ENCODE measurements at regions not wholly inside any gene's neighbourhood (a gene's known extent, or its start where the extent isn't known, plus 50 kb on each side); places are given as distances from the start of the nearest gene placed in this dataset.

DNA sequence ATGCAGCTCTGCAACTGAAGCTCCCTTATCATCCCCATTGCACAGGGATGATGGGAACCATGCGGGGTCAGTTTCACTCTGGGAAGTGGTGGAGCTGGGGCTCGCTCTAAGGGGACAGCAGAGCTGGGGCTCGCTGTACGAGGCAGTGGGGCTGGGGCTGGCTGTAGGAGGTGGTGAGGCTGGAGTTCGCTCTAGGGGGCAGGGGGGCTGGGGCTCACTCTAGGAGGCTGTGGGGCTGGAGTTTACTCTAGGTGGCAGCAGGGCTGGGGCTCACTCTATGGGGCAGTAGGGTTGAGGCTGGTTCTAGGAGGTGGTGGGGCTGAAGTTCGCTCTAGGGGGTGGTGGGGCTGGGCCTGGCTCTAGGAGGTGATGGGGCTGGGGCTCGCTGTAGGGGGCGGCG is 99.1 kb downstream of the UQCRFS1 start:
- H3K27me3 Mint-ChIP-seq (ENCODE audit: low read depth in 3 of 3): peaks cover 0 to 11% (median 4%) of the 10 kb centered on the region in 3 donors
- no peaks in the 10 kb centered on the region for H3K9me3 Mint-ChIP-seq
- no peak overlapping the region for H3K4me3 Mint-ChIP-seq
- no peak for DNase-seq
- no peaks in the 10 kb centered on the region for H3K4me1 Mint-ChIP-seq
- no peaks in the 10 kb centered on the region for H3K36me3 Mint-ChIP-seq
- H3K27ac Mint-ChIP-seq: no peak overlapping the region

DNA sequence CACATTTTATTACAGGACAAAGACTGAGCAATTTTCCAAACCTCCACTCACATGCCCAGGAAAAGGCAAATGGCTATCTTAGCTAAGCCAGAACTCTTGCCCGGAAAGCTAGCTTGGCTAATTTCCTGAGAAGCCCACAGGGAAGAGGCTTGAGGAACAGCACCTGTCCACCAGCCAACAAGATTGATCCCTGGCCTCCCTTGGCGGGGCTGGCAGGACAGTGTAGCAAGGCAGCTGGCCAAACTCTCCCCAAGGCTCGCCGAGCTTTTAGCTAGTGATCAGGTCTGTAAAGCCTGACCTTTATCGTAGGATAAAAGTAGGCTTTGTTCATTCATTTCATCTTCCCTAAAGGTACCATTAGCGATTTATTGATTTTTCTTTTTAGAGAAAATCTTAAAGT is 101.4 kb downstream of the UQCRFS1 start:
- no peaks in the 10 kb centered on the region for H3K36me3 Mint-ChIP-seq
- DNase-seq: no peak
- no peaks in the 10 kb centered on the region for H3K9me3 Mint-ChIP-seq
- H3K4me3 Mint-ChIP-seq: no peak overlapping the region
- H3K4me1 Mint-ChIP-seq: no peaks in the 10 kb centered on the region
- H3K27me3 Mint-ChIP-seq (ENCODE audit: low read depth in 3 of 3): peaks cover 0 to 11% (median 4%) of the 10 kb centered on the region in 3 donors
- no peak overlapping the region for H3K27ac Mint-ChIP-seq

DNA sequence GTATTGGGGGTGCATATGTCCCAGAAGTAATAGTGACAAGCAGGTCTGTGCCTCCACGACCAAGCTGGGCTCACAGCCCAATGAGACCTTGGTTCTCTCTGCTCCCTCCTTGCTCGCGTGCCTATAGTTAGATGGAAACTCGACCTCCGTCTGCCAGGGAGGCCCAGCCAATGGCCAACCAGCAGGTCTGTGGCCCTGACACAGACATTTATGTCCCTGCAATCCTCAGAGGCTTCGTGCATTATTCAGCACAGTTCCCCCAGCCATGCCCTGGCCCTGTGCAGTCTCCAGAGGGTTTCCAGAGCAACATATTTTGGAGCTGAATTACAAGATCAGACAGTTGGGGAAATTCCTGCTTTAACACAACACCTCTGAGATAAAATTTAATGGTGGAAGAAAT is 105.1 kb downstream of the UQCRFS1 start:
- peaks cover 0 to 15% (median 4%) of the 10 kb centered on the region in 3 donors for H3K27me3 Mint-ChIP-seq (ENCODE audit: low read depth in 3 of 3)
- H3K9me3 Mint-ChIP-seq: peaks cover 0 to 2% (median 0%) of the 10 kb centered on the region in 6 donors
- no peak for DNase-seq
- H3K4me1 Mint-ChIP-seq: no peaks in the 10 kb centered on the region
- H3K36me3 Mint-ChIP-seq: no peaks in the 10 kb centered on the region
- H3K4me3 Mint-ChIP-seq: no peak overlapping the region
- no peak overlapping the region for H3K27ac Mint-ChIP-seq

DNA sequence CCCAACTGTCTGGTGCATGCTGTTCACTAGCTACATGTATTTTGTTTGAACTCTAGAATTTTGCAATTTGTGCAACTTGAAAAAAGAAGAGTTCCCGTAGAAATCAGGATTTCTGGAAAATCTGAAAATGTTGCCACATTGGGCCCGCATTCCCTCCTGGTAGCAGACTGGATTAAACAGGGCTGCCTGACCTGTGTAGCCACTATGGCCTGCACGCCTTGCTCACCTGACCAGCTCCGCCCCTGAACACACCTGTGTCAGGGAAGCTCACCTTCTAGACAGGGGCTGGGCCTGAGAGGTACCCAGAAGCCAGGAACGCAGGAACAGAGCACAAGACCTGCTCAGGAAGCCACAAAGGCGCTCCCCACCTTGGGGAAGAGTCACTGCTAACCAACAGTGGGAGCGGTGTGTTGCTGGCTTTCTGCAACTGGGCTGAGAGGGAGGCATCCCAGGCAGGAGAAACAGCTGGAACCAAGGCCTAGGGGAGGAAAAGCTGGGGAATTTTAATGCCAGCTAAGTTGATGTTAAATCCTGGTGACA is 106.5 kb downstream of the UQCRFS1 start:
- H3K4me1 Mint-ChIP-seq: no peaks in the 10 kb centered on the region
- H3K9me3 Mint-ChIP-seq: peaks cover 0 to 3% (median 0%) of the 10 kb centered on the region in 6 donors
- DNase-seq: no peak
- H3K27ac Mint-ChIP-seq: no peak overlapping the region
- no peaks in the 10 kb centered on the region for H3K36me3 Mint-ChIP-seq
- H3K4me3 Mint-ChIP-seq: no peak overlapping the region
- H3K27me3 Mint-ChIP-seq (ENCODE audit: low read depth in 3 of 3): peaks cover 0 to 11% (median 0%) of the 10 kb centered on the region in 3 donors

GRCh38 chr19:29105629-29106292 is 107.2 kb downstream of the UQCRFS1 start:
- Mint-ChIP-seq H3K4me1 (no peaks in the 10 kb centered on the region), H3K36me3 (no peaks in the 10 kb centered on the region), H3K4me3 (no peak overlapping the region), H3K27ac (no peak overlapping the region), H3K27me3 (ENCODE audit: low read depth in 3 of 3) (peaks cover 0 to 11% (median 0%) of the 10 kb centered on the region in 3 donors), H3K9me3 (peaks cover 0 to 3% (median under 1%) of the 10 kb centered on the region in 6 donors)
- DNase-seq: no peak

DNA sequence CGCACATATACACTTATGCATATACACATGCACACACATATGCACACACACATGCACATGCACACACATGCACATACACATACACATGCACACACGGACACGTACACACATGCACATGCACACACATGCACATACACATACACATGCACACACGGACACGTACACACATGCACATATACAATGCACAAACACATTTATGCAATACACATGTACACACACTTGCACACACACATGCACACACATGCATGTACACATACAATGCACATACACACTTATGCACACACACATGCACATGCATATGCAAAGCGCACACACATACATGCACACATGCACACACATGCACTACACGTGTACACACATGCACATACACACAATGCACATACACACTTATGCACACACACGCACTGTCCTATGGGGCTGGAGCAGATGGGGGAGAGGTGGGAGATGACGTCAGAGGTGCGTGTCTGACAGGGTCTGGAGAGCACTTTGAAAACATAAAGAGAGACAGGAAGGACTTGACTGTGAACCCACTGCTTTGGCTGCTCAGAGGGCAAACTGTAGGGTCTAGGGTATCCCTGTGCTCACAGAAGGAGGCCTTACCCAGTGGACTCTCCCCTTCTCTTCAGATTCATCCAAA is 108.2 kb downstream of the UQCRFS1 start:
- no peak overlapping the region for H3K4me3 Mint-ChIP-seq
- no peak for DNase-seq
- H3K27ac Mint-ChIP-seq: no peak overlapping the region
- H3K27me3 Mint-ChIP-seq (ENCODE audit: low read depth in 3 of 3): peaks cover 0 to 11% (median 3%) of the 10 kb centered on the region in 3 donors
- H3K9me3 Mint-ChIP-seq: peaks cover 0 to 9% (median under 1%) of the 10 kb centered on the region in 6 donors
- no peaks in the 10 kb centered on the region for H3K4me1 Mint-ChIP-seq
- no peaks in the 10 kb centered on the region for H3K36me3 Mint-ChIP-seq

GRCh38 chr19:29098863-29099481 is 114.0 kb downstream of the UQCRFS1 start:
- H3K4me3 Mint-ChIP-seq: no peak overlapping the region
- peaks cover 0 to 6% (median 3%) of the 10 kb centered on the region in 3 donors for H3K27me3 Mint-ChIP-seq (ENCODE audit: low read depth in 3 of 3)
- no peaks in the 10 kb centered on the region for H3K36me3 Mint-ChIP-seq
- H3K4me1 Mint-ChIP-seq: no peaks in the 10 kb centered on the region
- no peak for DNase-seq
- H3K9me3 Mint-ChIP-seq: peaks cover 0 to 9% (median under 1%) of the 10 kb centered on the region in 6 donors
- no peak overlapping the region for H3K27ac Mint-ChIP-seq

DNA sequence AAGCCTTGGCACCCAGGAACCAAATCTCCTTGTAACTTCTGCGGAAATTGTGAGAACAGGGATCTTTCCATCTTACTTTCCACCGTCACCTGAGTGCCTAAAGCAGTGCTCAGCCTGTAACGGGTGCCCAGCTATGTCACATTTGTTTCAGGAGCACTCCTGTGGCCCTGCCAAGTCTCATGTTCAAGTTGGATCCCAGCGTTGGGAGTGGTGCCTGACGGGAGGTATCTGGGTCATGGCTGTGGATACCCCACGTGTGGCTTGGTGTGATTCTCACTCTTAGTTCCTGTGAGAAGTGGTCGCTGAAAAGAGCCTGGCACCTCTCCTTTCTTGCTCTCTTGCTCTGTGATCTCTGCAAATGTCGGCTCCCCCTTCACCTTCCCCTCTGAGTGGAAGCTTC is 114.9 kb downstream of the UQCRFS1 start:
- no peaks in the 10 kb centered on the region for H3K4me1 Mint-ChIP-seq
- no peaks in the 10 kb centered on the region for H3K36me3 Mint-ChIP-seq
- no peak for DNase-seq
- peaks cover 0 to 9% (median 0%) of the 10 kb centered on the region in 6 donors for H3K9me3 Mint-ChIP-seq
- H3K27me3 Mint-ChIP-seq (ENCODE audit: low read depth in 3 of 3): peaks cover 0 to 4% (median 3%) of the 10 kb centered on the region in 3 donors
- no peak overlapping the region for H3K4me3 Mint-ChIP-seq
- no peak overlapping the region for H3K27ac Mint-ChIP-seq

GRCh38 chr19:29096896-29097295 is 116.1 kb downstream of the UQCRFS1 start:
- no peaks in the 10 kb centered on the region for H3K36me3 Mint-ChIP-seq
- no peak overlapping the region for H3K27ac Mint-ChIP-seq

GRCh38 chr19:29093553-29093908 is 119.4 kb downstream of the UQCRFS1 start:
- Mint-ChIP-seq H3K27ac (no peak overlapping the region), H3K36me3 (no peaks in the 10 kb centered on the region), H3K9me3 (peaks cover 0 to 2% (median 0%) of the 10 kb centered on the region in 6 donors), H3K4me1 (peaks cover 0 to 3% of the 10 kb centered on the region in 2 donors), H3K4me3 (no peak overlapping the region), H3K27me3 (ENCODE audit: low read depth in 3 of 3) (peaks cover 0 to 1% (median 0%) of the 10 kb centered on the region in 3 donors)
- no peak for DNase-seq

More at GRCh38 chr19:29096896-29097295, 116.1 kb downstream of the UQCRFS1 start:
- Mint-ChIP-seq H3K4me1 (no peaks in the 10 kb centered on the region), H3K27me3 (ENCODE audit: low read depth in 3 of 3) (peaks cover 0 to 3% (median 2%) of the 10 kb centered on the region in 3 donors), H3K9me3 (peaks cover 0 to 9% (median 0%) of the 10 kb centered on the region in 6 donors), H3K4me3 (no peak overlapping the region)
- no peak for DNase-seq

- no peaks in the 10 kb centered on the region for H3K36me3 Mint-ChIP-seq
- no peak overlapping the region for H3K27ac Mint-ChIP-seq
- H3K27me3 Mint-ChIP-seq (ENCODE audit: low read depth in 3 of 3): peaks cover 0 to 1% (median 0%) of the 10 kb centered on the region in 3 donors
- H3K9me3 Mint-ChIP-seq: peaks cover 0 to 2% (median 0%) of the 10 kb centered on the region in 6 donors
- peaks cover 0 to 3% of the 10 kb centered on the region in 2 donors for H3K4me1 Mint-ChIP-seq
- DNase-seq: no peak
- H3K4me3 Mint-ChIP-seq: no peak overlapping the region
Measured at GRCh38 chr19:29092712-29093552, 120.0 kb downstream of the UQCRFS1 start.

DNA sequence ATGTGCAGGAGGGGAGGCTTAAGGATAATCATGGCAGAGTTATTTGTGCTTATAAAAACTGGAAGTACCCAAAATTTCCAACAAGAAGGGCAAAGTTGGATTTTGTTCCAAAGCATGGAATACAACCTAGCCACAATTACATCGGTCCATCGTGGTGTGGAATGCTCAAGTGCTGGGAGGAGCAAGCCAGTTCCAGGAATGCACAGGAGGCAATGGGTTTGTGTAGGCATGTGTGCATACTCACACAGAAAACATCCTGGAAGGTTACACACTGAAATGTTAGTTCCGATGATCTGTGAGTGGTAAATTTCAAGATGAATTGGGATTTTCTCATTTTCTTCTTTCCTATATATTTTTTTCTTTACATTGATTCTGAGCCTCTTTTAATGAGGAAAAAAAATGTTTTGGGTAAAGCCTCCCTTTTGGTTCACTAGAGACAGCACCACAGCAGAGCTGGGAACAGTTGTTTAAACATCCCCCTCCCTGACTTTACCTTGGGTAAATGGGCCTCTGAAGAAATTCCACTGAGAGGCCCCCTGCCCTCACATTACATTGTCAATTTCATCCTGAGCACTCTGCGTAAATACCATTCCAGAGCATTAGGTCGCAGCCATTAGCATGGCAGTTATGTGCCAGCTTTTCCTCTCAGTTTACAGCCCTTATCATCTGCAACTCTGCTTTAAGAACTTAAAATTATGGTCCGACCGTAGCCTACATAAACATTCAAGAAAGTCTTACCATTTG is 122.0 kb downstream of the UQCRFS1 start:
- no peak overlapping the region for H3K27ac Mint-ChIP-seq
- no peak for DNase-seq
- H3K36me3 Mint-ChIP-seq: no peaks in the 10 kb centered on the region
- H3K27me3 Mint-ChIP-seq (ENCODE audit: low read depth in 3 of 3): peaks cover 0 to 1% (median 0%) of the 10 kb centered on the region in 3 donors
- H3K9me3 Mint-ChIP-seq: no peaks in the 10 kb centered on the region
- H3K4me1 Mint-ChIP-seq: peaks cover 0 to 3% of the 10 kb centered on the region in 2 donors
- no peak overlapping the region for H3K4me3 Mint-ChIP-seq

Measured in immature natural killer cell (primary cell).